Stimulated activated CD8-positive, alpha-beta memory T cell treated with anti-CD3 and anti-CD28 coated beads, Interleukin-7, amount 100 ng/mL, for 4 hours (primary cell): ENCODE measurements at regions not wholly inside any gene's neighbourhood (a gene's known extent, or its start where the extent isn't known, plus 50 kb on each side); places are given as distances from the start of the nearest gene placed in this dataset.

ENCODE experiments used
- DNase-seq, 2 donors: peaks; one replicate each; pipeline ENCODE4 v3.0.0-alpha.2; 2020; ENCODE audit warnings: low read depth in 2 of 2

DNA sequence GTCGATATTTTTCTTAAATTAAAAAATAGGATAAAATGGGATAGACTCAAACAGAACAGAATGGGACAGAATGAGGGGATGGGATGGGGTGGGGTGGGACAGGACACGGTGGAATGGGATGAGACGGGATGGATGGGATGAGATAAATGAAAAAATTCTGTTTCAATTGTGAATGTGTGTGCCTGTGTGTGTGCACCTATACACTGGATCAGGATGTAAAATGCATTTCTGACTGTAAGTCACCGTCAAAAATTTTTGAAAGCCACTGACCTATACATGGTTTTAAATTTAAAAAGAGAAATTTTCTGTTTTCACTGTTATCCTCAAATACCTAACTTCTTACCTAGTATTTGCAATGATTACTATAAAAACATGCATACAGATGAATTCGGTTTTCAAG lies 108.7 kb upstream of the UBE2E2 start:
- no peak for DNase-seq

DNA sequence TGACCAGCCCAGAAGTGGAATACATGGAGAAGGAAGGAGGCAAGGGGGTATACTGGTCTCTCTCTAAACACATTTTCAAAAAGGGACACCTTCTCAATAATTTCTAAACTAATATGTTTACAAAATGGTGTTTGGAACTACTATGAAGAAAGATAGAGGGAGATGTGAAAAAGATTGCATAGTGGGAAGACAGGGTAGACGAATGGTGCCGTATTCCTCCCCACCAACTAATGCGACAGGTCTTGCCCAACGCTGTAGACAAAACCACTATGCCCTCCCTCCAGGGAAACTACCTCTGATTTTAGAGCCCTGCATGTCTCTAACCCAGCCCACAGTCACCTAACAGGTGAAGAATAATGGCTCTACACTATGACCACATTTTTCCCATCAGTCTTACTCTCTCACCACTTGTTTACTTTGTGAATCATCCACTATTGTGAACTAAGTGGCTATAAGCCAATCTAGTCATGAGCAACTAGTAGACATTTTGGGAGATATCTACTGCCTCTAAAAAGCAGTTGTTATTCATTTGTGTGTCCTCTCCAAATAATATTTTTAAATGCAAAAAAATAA lies 108.2 kb upstream of the UBE2E2 start:
- no peak for DNase-seq

DNA sequence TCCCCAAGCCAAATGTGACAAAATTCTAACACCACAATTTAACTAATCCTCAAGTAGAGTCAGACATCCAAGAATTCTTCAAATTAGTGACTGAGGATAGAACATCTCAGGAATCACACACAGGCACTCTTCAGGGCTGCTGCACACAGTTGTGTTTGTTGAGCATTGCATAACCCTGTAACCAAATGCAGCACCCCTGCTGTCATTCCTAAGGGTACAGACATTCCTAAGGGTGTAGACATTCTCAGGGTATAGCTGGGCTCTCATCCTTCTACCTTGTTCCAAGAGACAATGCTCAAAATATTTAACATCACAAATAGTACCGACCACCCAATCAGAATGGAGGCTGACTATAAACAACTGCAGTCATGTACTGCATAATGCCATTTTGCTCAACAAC lies 107.1 kb upstream of the UBE2E2 start:
- no peak for DNase-seq

DNA sequence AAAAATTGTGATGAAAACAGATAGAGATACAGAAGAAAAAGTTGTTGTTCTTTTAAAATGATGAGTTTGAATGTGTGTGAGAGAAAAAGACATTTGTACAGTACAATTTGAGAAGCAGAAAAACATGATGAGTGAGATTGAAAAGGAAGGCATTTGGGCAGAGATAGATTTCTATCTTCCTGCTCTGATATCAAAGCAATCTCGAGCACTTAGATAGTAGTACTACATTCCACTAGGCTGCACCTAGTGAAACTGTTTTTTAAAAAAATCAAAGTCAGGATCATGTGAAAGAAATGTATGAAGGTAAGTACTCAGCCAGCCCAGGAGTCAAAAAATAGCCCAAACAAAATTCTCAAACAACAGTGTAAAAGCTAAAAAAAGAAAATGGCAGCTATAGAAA lies 104.1 kb upstream of the UBE2E2 start:
- DNase-seq: no peak

DNA sequence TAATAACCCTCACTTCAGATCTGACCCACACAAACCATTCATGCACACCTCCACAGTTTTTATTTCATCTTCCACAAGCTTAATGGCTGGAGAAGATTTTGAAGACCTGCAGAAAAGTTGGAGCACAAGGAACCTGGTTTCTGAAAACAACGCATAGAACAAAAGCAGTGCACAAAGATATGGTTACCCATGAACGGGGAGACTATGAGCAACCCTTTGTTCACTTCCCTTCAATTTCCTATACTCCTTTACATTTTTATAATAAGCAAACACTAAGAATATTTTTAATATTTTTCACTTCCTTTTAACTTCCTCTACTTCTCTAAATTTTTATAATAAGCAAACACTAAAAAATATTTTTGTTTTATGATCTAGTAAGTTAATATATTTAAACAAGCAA lies 103.5 kb upstream of the UBE2E2 start:
- no peak for DNase-seq

DNA sequence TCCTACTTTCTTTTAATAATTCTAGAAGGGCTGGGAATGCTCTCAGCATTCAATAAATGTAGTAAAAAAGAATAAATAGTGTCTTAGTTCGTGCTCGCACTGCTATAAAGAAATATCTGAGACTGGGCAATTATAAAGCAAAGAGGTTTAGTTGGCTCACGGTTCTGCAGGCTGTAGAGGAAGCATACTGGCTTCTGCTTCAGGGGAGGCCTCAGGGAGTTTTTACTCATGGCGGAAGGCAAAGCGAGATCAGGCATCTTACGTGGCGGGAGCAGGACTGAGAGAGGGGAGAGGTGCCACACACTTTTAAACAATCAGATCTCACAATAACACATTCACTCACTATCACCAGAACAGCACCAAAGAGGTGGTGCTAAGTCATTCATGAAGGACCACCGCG lies 103.0 kb upstream of the UBE2E2 start:
- DNase-seq: no peak

DNA sequence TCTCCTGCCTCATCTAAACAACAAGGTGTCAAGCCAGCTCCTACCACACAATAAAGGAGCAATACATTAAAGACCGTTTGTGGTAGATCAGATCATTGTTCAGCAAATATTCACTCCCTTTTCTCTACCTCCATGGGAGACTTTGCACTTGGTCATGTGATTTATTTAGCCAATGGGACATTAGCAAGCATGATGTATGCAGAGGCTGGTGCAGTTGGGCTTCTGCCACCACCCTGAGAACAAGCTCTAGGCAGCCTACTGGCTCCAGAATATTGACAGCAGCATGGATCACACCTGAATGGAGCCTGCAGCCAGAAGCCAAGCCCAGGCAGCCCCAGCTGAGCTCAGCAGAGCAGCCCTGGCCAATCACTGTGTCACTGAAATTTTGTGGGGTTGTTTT lies 99.4 kb upstream of the UBE2E2 start:
- DNase-seq: no peak

DNA sequence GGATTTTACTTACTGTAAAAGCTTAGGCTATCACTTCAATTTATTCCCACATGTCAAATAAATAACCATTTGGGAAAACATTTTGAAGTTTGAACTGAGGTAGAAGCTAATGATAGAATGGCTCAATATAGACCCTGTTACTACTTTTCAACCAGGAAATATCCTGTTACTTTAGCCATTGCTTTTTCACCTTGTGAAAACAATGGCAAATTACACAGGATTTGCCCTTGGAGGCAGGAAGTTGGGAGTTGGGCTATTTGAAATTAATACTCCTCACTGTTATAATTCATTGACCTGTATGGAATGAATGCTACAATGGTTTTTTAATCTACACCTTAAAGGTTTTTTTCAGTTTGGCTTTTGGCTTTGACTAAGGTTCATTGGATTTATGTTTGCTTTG lies 98.1 kb upstream of the UBE2E2 start:
- DNase-seq: no peak

DNA sequence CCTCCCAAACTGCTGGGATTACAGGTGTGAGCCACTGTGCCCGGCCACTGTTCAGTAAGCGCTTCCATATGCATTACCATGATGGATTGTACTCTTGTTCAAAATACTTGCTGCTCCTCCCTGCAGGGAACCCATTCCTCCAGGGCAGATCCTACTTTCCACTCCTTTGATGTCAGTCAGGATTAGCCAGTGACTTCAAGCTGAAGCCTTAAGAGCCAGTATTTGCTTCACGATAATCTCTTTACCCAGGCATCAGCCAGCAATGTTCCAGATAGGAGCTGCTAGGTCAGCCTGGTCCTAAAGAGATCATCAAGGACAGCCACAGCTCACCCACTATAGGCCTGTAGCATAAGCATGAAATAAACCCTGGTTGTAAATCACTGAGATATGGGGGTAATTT lies 96.5 kb upstream of the UBE2E2 start:
- no peak for DNase-seq

DNA sequence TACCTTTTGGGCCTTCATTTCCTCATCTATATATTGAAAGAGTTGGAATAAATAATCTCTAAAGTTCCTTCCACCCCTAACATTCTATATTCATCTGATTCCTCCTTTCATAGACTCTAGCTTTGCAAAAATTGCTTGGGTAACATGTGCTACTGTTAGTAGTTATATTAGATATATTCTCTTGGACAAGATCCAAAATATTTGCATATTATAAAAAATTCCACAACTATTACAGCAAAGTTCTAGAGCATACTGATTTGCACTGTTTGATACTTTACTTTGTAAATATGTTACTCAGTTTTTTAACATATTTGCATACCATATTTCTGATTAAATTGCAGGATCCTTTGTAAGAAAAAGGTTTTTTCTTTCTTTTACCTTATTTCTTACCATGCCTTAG lies 95.9 kb upstream of the UBE2E2 start:
- DNase-seq: no peak

DNA sequence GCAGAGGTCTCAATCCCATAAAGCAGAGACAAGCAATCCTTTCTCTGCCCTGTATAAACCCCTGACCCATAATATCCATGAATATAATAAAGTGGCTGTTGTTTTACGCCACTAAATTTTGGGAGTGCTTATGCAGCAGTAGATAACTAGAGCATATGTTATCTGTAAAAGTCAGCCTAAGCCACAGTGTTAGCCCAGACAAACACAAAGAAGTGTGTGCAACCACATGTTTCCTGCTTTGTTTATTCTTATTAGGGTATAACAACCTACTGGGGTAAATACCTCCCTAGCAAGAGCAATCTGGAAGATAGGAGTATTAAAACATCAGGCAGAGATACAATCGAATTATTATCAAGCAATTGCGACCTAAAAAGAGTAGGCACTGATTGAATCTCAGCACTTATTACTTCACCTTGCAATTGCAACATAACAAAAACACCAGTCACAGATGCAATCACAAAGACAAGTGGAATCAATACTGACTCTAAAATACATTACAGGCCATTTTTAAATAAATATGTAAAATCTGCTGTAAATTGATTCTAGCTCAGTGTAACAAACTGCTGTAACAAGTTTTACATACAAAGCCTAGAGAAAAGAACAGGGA lies 94.6 kb upstream of the UBE2E2 start:
- DNase-seq: no peak

DNA sequence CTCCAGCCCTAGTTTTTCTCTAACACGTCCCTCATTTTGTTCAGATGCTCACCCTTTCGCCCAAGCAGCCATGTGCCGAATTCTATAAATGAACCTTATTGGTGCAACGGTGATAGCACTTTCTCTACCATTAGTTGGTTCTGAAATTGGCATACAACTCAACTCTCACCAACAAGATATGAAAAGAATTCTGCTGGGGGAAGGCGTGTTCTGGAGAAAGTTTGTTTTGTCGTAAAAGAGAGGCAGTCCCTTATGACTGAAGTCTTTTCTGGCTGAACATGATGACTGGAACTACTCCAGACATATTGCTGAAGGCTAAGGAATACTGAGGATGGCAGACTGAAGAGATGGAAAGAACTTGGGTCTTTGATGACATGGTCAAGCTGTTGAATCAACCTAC lies 91.8 kb upstream of the UBE2E2 start:
- no peak for DNase-seq

DNA sequence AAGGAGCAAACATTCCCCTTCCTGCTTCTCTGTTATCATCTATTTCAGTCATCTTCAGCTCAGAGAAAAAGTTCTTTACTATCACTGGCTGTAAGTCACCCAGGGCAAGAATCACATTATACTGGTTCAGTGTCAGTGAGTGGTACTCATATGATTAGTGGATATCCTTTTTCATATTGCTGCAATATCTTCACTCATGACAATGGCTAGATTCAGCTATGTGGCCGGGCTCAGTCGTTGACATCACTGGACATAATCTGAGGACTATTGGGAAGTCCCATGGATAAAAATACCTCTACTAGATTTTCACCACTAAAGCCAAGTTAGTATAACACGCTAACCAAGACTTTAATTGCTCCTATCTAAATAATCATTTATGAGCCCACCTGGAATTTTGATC lies 91.3 kb upstream of the UBE2E2 start:
- DNase-seq: no peak

DNA sequence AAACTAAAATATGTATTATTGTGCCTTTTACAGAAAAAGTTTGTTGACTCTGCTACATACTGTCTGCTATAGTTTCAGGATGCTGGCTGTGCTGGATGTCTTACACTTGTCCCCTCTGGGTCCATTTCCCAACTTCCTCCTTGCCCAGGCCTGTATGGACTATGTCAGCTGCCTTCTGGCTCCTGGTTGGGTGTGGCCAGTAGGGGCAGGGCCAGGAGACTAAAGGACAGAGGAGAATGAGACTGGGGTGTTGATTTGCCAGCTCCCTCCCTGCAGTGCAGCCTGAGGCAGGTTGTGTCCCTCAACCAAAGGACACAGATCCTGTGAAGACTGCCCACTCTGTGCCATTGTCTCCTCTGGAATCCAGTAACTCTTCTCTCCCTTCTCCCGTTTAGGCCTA lies 90.6 kb upstream of the UBE2E2 start:
- DNase-seq: no peak

DNA sequence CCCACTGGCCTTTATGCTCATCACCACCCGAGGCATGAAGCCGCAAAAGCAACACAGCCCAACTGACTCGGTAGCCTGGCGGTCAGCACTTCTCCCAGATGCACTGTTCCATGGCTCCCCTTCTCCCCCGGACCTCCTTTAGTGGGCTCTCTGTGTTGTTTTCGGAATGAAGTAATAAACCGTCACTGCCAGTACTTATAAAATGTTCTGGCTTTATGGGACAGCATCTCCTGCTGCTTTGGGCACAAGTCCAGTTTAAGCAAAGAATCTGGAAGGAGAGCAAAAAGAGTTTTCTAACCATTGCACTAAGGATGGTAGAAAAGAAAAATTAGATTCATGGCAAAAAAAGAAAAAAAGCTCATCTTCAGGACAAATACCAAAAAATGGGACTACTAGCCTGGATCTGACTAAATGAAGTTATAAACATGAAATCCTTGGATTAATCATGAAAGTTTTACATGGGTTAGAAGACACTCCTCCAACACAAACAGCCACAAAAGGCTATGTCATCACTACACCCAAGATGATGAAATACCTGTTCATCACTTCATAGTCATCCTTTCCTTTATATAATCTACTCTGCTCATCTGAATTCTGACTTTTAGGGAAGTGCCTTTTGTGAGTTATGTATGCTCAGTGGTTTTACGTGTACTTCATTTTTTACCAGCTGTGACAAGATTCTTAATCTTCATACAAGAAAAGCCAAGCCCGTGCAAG lies 89.5 kb upstream of the UBE2E2 start:
- no peak for DNase-seq

DNA sequence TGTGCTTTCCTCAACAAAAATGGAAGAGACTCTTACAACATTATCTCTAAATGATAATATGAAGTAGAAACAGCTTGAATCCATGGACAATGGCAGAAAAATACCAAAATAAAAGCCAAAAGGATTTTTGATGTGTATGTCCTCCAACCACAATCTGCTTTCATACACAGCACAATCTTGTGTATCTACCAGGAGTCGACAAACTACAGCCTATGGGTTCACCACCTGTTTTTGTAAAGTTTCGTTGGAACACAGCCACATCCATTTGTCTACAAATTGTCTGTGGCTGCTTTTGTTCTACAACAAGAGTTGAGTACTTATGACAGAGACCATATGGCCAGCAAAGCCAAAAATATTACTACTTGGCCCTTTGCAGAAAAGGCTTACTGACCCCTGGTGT lies 88.7 kb upstream of the UBE2E2 start:
- no peak for DNase-seq

DNA sequence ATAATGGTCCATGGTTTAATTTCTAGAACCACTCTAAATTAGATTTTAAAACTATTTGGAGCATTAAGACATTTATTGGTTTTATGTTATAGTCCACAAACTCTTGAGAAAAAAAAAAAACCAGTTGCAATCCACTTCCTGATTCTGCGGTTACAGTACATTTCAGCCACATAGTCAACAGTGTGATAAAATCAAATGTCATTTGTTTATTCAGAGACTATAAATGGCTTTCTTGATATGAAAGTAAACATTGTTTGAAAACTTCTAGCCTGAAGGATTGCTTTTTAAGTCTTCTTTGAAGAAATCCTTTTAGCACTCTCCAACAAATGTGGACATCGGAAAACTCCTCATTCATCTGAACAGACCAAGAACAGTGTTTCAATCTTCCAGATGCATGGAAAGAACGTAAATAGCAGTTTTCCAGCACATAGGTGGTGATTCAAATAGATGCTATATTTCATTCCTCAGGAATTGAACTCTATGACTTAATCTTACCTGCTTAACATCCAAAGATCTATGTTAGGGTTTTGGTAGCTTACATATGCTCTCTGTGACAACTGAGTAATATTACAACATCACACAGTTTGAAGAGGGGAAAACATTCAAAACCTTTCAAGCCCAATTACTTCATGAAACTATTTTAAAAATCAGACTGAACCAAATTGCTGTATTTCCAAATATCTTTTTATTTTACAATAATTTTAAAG lies 87.8 kb upstream of the UBE2E2 start:
- no peak for DNase-seq

DNA sequence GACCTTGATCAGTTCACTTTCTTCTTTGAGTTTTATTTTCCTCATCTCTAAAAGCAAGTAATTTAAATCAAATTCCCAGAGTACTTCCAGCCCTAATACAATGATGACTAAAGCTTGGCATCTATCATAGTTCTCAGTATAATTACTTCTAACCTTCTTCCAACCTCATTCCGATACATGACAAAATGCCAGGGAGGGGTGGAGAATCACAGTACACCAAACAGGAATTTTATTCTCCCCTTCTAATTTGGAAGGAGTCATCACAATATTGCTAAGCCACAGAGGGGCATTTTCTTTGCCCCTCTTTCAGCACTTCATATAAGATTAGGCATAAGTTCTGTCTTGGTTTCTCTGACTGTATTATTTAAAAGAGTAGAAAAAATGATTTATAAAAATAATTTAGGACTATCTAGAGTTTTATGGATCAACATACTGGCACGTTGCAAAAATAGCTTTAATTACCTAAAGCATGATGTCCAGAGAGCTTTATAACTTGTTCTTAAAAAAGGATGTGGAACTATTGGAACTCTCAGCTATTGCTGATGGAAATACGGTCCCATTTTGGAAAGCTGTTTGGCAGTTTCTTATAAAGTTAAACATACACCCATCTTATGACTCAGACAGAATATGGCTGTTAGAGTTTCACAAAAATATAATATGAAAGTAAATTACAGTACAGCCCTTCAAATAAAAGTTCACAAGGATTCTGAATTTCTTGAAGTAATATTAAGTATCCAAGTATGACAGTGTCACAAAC lies 86.9 kb upstream of the UBE2E2 start:
- DNase-seq: no peak

DNA sequence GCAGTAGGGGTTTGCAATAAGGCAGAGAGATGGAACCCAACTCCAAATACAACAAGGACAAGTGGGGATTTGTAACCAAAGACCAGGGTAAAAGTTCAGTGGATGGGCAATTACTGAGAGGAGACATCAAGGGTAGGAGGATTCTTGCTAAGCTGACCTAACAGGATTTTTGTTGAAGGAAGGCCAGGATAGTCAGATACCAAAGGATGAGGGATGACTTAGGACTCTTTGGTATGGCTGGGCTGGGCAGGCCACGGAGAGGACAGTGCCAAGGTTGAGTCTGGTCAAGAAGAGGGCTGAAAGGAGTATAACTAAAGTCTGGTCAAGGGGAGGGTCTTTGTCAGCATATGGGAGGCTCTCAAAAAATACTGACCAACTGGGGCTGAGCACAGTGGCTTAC lies 85.3 kb upstream of the UBE2E2 start:
- no peak for DNase-seq

DNA sequence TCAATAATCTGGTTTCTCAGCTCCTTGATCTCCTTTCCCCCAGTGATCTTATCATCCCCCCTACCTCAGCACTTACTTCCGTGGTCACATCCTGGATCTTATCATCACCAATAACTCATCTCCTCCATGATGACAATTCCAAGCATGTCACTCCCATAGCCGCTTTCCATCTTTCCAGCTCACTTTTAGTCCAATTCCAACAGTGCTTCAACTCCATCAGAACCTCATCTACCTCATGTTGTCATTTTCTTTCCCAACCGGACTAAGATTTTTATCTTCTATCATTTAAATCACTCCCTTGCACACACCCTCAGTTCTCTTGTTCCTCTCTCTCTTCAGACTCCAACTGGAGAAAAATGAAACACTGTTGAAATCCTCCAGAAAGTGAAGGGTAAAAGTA lies 75.9 kb upstream of the UBE2E2 start:
- no peak for DNase-seq

DNA sequence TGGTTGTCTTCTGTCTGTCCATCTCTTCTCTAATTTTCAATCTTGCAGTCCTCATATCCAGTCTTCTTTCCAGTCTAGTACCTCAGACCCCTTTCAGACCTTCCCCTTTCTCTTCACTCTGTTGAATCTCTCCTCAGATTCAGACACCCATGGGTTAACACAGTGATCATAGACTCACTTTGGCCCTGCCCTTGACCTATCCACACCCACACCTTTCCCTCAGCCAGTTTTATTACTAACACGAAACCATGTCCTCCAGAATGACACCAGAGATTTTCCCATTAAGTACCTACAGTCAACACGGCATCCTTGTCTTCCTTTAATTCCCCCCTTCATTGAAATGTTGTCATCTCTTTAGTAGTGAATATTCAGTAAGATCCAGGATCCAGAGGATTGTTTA lies 74.5 kb upstream of the UBE2E2 start:
- no peak for DNase-seq

DNA sequence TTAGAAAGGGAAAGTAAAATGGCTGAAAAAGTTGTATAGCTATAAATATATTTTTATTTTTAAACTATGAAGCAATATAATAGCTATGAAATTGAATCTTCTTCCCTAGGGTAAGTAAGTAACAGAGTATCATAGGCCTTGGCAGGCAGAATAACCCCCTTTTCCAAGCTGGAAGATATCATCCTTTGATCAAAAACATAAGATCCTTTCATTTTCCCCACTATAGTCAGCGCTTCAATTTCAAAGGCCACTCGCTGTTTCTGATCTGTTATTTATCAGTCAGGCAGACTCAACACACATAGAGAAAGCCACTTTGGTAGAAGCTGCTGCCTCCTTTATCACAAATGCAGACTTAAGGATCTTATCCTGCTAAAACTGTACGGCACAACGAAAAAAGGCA lies 74.0 kb upstream of the UBE2E2 start:
- no peak for DNase-seq
